ENCODE measurements at regions not wholly inside any gene's neighbourhood (a gene's known extent, or its start where the extent isn't known, plus 50 kb on each side); places are given as distances from the start of the nearest gene placed in this dataset.

DNA sequence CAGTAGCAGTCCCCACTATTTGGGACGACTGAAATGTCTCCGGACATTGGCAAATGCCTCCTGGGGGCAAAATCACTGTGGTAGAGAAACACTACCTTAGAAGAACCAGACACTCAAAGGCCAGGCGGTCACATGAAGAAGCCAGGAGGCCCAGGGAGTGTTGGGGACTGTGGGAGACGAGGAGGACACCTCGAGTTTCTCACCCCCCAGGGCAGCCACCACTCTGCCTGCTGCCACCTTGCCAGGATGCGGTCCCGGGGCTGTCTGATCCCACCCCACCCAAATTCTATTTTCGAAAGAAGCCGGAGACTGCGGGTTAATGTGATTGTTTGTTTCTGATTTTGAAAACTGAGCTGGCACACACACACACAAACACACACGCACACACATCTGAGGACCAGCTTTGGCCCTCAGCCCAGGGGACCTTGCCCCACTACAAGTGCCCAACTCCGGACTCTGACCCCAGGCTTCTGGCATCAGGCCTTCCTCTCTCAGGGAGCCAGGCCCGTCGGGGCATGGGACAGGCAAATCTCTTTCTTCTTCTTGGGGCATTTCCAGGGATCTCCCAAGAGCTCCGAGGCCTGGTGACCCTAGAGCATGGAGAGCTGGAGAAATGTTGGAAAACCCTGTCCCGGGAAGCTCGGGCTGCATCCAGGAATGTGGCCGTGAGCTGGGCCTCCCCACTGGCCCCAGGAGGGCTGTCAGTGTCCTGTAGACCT lies 187.5 kb upstream of the PMEPA1 start:
- Mint-ChIP-seq H3K4me1 (peaks cover 40% of the 10 kb centered on the region), H3K9me3 (no peaks in the 10 kb centered on the region), H3K36me3 (ENCODE audit: low read depth) (no peaks in the 10 kb centered on the region), H3K27ac (no peak overlapping the region), H3K27me3 (ENCODE audit: low read depth, poor library complexity) (peaks cover 47% of the 10 kb centered on the region), H3K4me3 (no peak overlapping the region)
- DNase-seq = no peak
- TF ChIP-seq, protein P1, sequence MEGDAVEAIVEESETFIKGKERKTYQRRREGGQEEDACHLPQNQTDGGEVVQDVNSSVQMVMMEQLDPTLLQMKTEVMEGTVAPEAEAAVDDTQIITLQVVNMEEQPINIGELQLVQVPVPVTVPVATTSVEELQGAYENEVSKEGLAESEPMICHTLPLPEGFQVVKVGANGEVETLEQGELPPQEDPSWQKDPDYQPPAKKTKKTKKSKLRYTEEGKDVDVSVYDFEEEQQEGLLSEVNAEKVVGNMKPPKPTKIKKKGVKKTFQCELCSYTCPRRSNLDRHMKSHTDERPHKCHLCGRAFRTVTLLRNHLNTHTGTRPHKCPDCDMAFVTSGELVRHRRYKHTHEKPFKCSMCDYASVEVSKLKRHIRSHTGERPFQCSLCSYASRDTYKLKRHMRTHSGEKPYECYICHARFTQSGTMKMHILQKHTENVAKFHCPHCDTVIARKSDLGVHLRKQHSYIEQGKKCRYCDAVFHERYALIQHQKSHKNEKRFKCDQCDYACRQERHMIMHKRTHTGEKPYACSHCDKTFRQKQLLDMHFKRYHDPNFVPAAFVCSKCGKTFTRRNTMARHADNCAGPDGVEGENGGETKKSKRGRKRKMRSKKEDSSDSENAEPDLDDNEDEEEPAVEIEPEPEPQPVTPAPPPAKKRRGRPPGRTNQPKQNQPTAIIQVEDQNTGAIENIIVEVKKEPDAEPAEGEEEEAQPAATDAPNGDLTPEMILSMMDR (IDR thresholded peaks at IDR 0.05) = no peak

DNA sequence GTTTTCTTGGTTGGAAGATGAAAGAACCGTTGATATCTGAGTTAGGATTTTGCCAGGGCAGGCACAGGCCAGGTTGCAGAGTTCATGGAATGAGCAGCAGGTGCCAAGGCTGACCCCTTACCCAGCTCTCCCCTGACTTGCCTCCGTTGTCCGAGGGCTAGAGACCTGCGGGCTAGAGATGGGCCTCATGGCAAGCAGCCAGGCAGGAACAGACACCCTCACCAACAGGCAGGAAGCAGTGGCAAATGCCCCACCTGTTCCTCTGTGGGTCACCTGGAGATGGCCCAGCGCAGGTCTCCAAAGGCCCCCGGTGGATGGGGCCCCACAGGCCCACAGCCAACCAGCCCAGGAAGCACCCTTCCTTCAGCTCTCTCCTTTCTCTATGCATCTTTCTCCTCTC lies 186.7 kb upstream of the PMEPA1 start:
- Mint-ChIP-seq H3K27ac (no peak overlapping the region), H3K27me3 (ENCODE audit: low read depth, poor library complexity) (peaks cover 42% of the 10 kb centered on the region)

DNA sequence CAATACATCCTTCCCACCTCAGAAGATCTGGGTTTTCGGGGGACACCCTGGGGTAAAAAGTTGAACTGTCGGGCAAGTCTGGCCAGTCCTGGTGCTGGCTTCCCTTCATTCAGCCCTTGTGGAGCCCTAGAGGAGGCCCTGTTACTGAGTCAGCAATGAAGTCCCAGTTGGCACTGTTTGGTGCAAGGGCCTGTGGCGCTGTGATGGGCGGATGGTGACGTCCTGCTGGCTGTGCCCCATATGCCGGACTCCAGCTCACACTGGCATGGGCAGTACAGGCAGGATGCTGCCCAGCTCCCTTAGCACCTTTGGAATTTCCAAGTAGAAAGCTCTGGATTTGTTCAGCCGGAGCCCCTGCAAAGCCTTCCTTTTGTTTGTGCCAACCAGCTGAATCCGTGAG lies 186.2 kb upstream of the PMEPA1 start:
- no peak for DNase-seq
- H3K27me3 Mint-ChIP-seq (ENCODE audit: low read depth, poor library complexity) = peaks cover 40% of the 10 kb centered on the region

More for the DNA sequence above, 186.7 kb upstream of the PMEPA1 start:
- H3K4me1 Mint-ChIP-seq = peaks cover 46% of the 10 kb centered on the region
- no peak overlapping the region for H3K4me3 Mint-ChIP-seq
- H3K36me3 Mint-ChIP-seq (ENCODE audit: low read depth) = no peaks in the 10 kb centered on the region
- no peaks in the 10 kb centered on the region for H3K9me3 Mint-ChIP-seq
- TF ChIP-seq, protein P1 (IDR thresholded peaks at IDR 0.05) = no peak
- DNase-seq = no peak

DNA sequence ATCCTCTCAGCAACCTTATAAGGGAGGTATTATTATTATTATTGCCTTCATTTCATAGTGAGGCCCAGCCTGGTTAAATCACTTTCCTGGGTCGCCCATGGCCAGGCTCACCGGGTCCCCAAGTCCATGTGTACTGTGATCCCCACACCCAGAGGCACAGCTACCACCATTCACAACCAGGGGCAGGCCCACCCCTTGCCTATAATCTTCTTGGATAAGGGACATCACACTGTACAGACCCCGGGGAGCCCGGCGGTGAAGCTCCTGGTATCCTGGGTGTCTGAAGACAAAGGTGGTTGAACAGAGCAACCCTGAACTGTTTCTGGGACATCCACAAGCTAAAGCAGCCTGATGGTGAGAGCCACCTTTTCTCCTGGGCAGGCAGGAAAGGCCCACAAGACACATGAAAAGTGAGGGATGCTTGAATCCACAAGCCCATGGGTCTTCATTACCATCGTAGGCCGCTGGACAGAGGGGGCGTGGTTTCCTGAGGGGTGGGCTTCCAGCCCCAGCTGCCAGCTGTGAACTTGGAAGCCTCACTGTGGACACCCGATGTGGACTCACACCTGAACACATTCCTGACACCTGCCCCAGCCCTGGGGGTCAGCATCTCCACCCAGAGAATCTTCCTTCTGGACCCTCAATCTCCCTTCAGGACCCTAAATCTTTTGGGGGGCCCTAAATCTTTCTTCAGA lies 185.5 kb upstream of the PMEPA1 start:
- Mint-ChIP-seq H3K4me3 (no peak overlapping the region), H3K27me3 (ENCODE audit: low read depth, poor library complexity) (peaks cover 40% of the 10 kb centered on the region), H3K36me3 (ENCODE audit: low read depth) (no peaks in the 10 kb centered on the region), H3K9me3 (no peaks in the 10 kb centered on the region), H3K4me1 (peaks cover 47% of the 10 kb centered on the region), H3K27ac (no peak overlapping the region)
- no peak for DNase-seq
- TF ChIP-seq, protein P1 (IDR thresholded peaks at IDR 0.05) = no peak

More for the DNA sequence above, 186.2 kb upstream of the PMEPA1 start:
- H3K4me3 Mint-ChIP-seq = no peak overlapping the region
- no peak overlapping the region for H3K27ac Mint-ChIP-seq
- H3K9me3 Mint-ChIP-seq = no peaks in the 10 kb centered on the region
- no peaks in the 10 kb centered on the region for H3K36me3 Mint-ChIP-seq (ENCODE audit: low read depth)
- peaks cover 51% of the 10 kb centered on the region for H3K4me1 Mint-ChIP-seq
- TF ChIP-seq, protein P1 (IDR thresholded peaks at IDR 0.05) = no peak

DNA sequence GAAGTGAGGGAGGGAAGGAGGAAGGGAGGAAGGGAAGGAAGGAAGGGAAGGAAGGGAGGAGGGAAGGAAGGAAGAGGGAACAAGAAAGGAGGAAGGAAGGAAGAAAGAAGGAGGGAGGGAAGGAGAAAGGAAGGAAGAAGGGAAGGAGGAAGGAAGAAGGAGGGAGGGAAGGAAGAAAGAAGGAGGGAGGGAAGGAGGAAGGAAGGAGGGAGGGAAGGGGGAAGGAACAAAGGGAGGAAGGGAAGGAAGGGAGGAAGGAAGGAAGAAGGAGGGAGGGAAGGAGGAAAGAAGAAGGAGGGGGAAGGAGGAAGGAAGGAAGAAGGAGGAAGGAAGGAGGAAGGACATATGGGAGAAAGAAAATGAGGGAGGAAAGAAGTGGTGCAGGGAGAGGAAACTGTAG lies 184.7 kb upstream of the PMEPA1 start:
- peaks cover 39% of the 10 kb centered on the region for H3K4me1 Mint-ChIP-seq
- peaks cover 46% of the 10 kb centered on the region for H3K27me3 Mint-ChIP-seq (ENCODE audit: low read depth, poor library complexity)
- no peaks in the 10 kb centered on the region for H3K36me3 Mint-ChIP-seq (ENCODE audit: low read depth)
- H3K9me3 Mint-ChIP-seq = no peaks in the 10 kb centered on the region
- TF ChIP-seq, protein P1 (IDR thresholded peaks at IDR 0.05) = no peak
- H3K4me3 Mint-ChIP-seq = no peak overlapping the region
- no peak for DNase-seq
- H3K27ac Mint-ChIP-seq = no peak overlapping the region
